ENCODE measurements at regions not wholly inside any gene's neighbourhood (a gene's known extent, or its start where the extent isn't known, plus 50 kb on each side); places are given as distances from the start of the nearest gene placed in this dataset.

GRCh38 chr15:72873379-72874233 lies 90.0 kb upstream of the ADPGK start:
- Histone ChIP-seq H3F3A (ENCODE audit: insufficient read depth, low read length) (no peaks in the 10 kb centered on the region), H3K9me3 (ENCODE audit: low read length) (no peaks in the 10 kb centered on the region), H4K20me1 (ENCODE audit: insufficient read depth, low read length) (no peaks in the 10 kb centered on the region), H3K4me2 (ENCODE audit: low read length) (no peak overlapping the region), H3K9me2 (ENCODE audit: low read depth, low read length) (no peaks in the 10 kb centered on the region), H3K36me3 (ENCODE audit: insufficient read depth, low read length) (no peaks in the 10 kb centered on the region), H3K9ac (ENCODE audit: low read length) (no peak overlapping the region), H3K79me2 (ENCODE audit: insufficient read depth, low read length) (no peaks in the 10 kb centered on the region), H3K27me3 (ENCODE audit: insufficient read depth, low read length) (no peaks in the 10 kb centered on the region), H3K27ac (ENCODE audit: low read depth, low read length, poor library complexity, severe bottlenecking) (no peak overlapping the region), H3K4me1 (ENCODE audit: insufficient read depth, low read length, severe bottlenecking) (no peaks in the 10 kb centered on the region), H3K4me3 (ENCODE audit: low read depth, low read length, poor library complexity, severe bottlenecking) (no peak overlapping the region), H2AFZ (ENCODE audit: low read length) (no peak overlapping the region)
- TF ChIP-seq, protein P1, sequence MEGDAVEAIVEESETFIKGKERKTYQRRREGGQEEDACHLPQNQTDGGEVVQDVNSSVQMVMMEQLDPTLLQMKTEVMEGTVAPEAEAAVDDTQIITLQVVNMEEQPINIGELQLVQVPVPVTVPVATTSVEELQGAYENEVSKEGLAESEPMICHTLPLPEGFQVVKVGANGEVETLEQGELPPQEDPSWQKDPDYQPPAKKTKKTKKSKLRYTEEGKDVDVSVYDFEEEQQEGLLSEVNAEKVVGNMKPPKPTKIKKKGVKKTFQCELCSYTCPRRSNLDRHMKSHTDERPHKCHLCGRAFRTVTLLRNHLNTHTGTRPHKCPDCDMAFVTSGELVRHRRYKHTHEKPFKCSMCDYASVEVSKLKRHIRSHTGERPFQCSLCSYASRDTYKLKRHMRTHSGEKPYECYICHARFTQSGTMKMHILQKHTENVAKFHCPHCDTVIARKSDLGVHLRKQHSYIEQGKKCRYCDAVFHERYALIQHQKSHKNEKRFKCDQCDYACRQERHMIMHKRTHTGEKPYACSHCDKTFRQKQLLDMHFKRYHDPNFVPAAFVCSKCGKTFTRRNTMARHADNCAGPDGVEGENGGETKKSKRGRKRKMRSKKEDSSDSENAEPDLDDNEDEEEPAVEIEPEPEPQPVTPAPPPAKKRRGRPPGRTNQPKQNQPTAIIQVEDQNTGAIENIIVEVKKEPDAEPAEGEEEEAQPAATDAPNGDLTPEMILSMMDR (IDR thresholded peaks at IDR 0.05; ENCODE audit: low read length): no peak
- no peak for TF ChIP-seq EZH2 (IDR thresholded peaks at IDR 0.05; ENCODE audit: borderline replicate concordance, low read length)

DNA sequence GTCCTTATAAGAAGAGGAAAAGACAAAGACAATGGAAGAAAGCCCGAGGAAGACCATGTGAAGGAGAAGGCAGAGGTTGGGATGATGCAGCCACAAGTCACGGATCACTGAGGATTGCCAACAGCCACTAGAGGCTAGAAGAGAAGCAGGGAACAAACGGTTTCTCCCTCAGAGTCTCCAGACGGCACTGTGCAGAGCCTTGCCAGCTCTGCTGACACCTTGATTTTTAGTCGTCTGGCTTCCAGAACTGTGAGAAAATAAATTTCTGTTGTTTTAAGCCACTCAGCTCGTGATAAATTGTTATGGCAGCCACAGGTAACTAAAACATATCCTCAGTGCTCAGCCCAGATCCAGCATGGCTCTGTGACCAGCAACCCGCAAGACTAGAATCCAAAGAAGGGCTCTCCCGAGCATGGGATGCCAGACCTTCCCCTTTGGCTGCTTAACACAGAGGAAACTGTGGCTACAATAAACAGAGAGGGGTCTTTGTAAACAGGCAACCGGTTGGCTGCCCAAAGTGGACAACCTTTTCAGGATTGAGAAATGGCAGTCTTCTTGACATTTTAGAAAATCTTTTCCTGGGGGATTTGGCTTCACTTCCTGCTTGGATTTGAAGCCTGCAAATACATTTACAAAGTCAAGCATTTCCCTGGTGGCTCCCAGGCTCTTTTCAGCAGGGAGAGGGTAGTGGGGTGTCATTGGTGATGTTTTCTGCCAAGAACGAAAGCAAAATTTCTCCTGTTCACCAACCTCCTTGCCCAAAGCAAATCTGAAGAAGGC lies 88.7 kb upstream of the ADPGK start:
- H3K79me2 ChIP-seq (ENCODE audit: insufficient read depth, low read length): no peaks in the 10 kb centered on the region
- no peaks in the 10 kb centered on the region for H3K36me3 ChIP-seq (ENCODE audit: insufficient read depth, low read length)
- H3K4me2 ChIP-seq (ENCODE audit: low read length): no peak overlapping the region
- H3K9me2 ChIP-seq (ENCODE audit: low read depth, low read length): no peaks in the 10 kb centered on the region
- H4K20me1 ChIP-seq (ENCODE audit: insufficient read depth, low read length): no peaks in the 10 kb centered on the region
- H3K4me3 ChIP-seq (ENCODE audit: low read depth, low read length, poor library complexity, severe bottlenecking): no peak overlapping the region
- TF ChIP-seq EZH2 (IDR thresholded peaks at IDR 0.05; ENCODE audit: borderline replicate concordance, low read length): no peak
- TF ChIP-seq, protein P1 (IDR thresholded peaks at IDR 0.05; ENCODE audit: low read length): no peak
- no peaks in the 10 kb centered on the region for H3F3A ChIP-seq (ENCODE audit: insufficient read depth, low read length)
- no peak overlapping the region for H2AFZ ChIP-seq (ENCODE audit: low read length)
- H3K27me3 ChIP-seq (ENCODE audit: insufficient read depth, low read length): no peaks in the 10 kb centered on the region
- no peaks in the 10 kb centered on the region for H3K9me3 ChIP-seq (ENCODE audit: low read length)
- no peaks in the 10 kb centered on the region for H3K4me1 ChIP-seq (ENCODE audit: insufficient read depth, low read length, severe bottlenecking)
- H3K9ac ChIP-seq (ENCODE audit: low read length): no peak overlapping the region
- no peak overlapping the region for H3K27ac ChIP-seq (ENCODE audit: low read depth, low read length, poor library complexity, severe bottlenecking)

DNA sequence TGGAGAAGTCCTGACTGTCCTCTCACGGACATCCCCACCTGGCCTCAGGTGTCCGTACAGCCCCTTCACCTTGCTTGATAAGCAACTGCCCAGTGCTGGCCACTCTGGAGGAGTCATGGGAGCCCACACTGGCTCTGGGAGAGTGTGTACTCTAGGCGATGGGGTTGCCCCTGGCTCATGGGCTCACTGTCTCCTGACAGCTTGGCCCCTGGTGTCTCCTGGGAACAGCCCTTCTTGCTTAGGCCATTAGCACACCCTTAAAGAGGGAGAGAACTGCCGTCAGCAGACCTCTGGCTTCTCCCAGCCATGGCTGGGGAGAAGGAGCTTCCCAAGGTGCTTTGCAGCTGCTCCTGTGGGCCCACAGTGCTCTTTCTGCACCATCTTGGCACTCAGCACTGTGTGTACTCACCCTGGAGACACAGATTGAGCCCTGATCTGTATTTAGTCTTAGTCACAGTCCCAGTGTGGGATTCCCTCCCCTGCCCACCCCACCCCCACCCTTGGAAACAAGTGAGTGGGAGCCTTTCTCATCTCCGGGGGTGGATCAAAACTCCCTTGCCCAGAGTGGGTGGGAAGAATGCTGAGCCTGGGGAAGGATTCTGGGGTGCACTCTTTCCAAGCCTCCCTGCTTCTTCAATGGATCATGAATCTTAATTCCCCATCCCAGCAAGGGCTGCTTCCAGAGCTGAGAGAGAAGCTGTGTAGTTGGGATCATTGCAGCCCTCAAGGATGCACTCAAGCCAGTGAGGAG lies 83.5 kb upstream of the ADPGK start:
- H3K4me2 ChIP-seq (ENCODE audit: low read length): no peak overlapping the region
- H3K79me2 ChIP-seq (ENCODE audit: insufficient read depth, low read length): no peaks in the 10 kb centered on the region
- TF ChIP-seq EZH2 (IDR thresholded peaks at IDR 0.05; ENCODE audit: borderline replicate concordance, low read length): no peak
- TF ChIP-seq, protein P1 (IDR thresholded peaks at IDR 0.05; ENCODE audit: low read length): no peak
- H3F3A ChIP-seq (ENCODE audit: insufficient read depth, low read length): no peaks in the 10 kb centered on the region
- H3K9me3 ChIP-seq (ENCODE audit: low read length): no peaks in the 10 kb centered on the region
- no peaks in the 10 kb centered on the region for H3K4me1 ChIP-seq (ENCODE audit: insufficient read depth, low read length, severe bottlenecking)
- no peak overlapping the region for H3K27ac ChIP-seq (ENCODE audit: low read depth, low read length, poor library complexity, severe bottlenecking)
- no peak overlapping the region for H2AFZ ChIP-seq (ENCODE audit: low read length)
- no peaks in the 10 kb centered on the region for H4K20me1 ChIP-seq (ENCODE audit: insufficient read depth, low read length)
- no peaks in the 10 kb centered on the region for H3K27me3 ChIP-seq (ENCODE audit: insufficient read depth, low read length)
- no peak overlapping the region for H3K4me3 ChIP-seq (ENCODE audit: low read depth, low read length, poor library complexity, severe bottlenecking)
- no peak overlapping the region for H3K9ac ChIP-seq (ENCODE audit: low read length)
- H3K9me2 ChIP-seq (ENCODE audit: low read depth, low read length): no peaks in the 10 kb centered on the region
- no peaks in the 10 kb centered on the region for H3K36me3 ChIP-seq (ENCODE audit: insufficient read depth, low read length)

All from OCI-LY1 (cell line).